ENCODE measurements at regions not wholly inside any gene's neighbourhood (a gene's known extent, or its start where the extent isn't known, plus 50 kb on each side); places are given as distances from the start of the nearest gene placed in this dataset.

DNA sequence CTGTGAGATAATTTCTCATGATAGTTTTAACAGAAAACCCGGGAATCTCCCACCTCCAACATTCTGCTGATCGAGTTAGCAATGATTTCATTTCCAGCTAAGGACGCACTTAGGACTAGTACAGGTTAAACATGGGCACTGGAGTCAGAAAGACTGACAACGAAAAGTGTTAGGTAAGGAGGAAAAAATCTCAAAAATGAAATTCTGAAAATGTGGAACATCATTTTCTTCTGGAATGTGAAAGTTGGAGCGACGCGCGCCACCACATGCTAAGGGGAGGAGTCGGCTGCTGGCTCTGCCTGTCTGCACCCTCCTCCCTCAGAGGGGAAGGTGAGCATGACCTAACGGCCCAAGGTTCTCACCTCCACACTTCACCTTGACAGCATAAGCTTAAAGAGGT lies 221.6 kb upstream of the KCNG1 start (continued):
- TF ChIP-seq, protein P1, sequence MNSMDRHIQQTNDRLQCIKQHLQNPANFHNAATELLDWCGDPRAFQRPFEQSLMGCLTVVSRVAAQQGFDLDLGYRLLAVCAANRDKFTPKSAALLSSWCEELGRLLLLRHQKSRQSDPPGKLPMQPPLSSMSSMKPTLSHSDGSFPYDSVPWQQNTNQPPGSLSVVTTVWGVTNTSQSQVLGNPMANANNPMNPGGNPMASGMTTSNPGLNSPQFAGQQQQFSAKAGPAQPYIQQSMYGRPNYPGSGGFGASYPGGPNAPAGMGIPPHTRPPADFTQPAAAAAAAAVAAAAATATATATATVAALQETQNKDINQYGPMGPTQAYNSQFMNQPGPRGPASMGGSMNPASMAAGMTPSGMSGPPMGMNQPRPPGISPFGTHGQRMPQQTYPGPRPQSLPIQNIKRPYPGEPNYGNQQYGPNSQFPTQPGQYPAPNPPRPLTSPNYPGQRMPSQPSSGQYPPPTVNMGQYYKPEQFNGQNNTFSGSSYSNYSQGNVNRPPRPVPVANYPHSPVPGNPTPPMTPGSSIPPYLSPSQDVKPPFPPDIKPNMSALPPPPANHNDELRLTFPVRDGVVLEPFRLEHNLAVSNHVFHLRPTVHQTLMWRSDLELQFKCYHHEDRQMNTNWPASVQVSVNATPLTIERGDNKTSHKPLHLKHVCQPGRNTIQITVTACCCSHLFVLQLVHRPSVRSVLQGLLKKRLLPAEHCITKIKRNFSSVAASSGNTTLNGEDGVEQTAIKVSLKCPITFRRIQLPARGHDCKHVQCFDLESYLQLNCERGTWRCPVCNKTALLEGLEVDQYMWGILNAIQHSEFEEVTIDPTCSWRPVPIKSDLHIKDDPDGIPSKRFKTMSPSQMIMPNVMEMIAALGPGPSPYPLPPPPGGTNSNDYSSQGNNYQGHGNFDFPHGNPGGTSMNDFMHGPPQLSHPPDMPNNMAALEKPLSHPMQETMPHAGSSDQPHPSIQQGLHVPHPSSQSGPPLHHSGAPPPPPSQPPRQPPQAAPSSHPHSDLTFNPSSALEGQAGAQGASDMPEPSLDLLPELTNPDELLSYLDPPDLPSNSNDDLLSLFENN (IDR thresholded peaks at IDR 0.05; ENCODE audit: low read depth in 2 of 2, low read length in 2 of 2), result no peak
- TF ChIP-seq HDAC1 (IDR thresholded peaks at IDR 0.05), result no peak
- no peak for TF ChIP-seq NCOA2 (IDR thresholded peaks at IDR 0.05; ENCODE audit: partially characterized antibody in 2 of 2)
- no peak for TF ChIP-seq SREBF2 (CRISPR knock-in tag; IDR thresholded peaks at IDR 0.05)
- TF ChIP-seq NKRF (IDR thresholded peaks at IDR 0.05; ENCODE audit: borderline replicate concordance), result no peak
- TF ChIP-seq FOXP4 (CRISPR knock-in tag; IDR thresholded peaks at IDR 0.05; ENCODE audit: borderline replicate concordance), result no peak
- TF ChIP-seq RCOR1 (IDR thresholded peaks at IDR 0.05; ENCODE audit: borderline replicate concordance in 1 of 2, low read depth in 2 of 2, low read length in 2 of 2), result no peak
- no peak for TF ChIP-seq ZNF764 (CRISPR knock-in tag; IDR thresholded peaks at IDR 0.05; ENCODE audit: low read depth)

Data from K562 (cell line).